ENCODE measurements at regions not wholly inside any gene's neighbourhood (a gene's known extent, or its start where the extent isn't known, plus 50 kb on each side); places are given as distances from the start of the nearest gene placed in this dataset.

- WGBS, 2 donors, result 59 to 70% methylated on average over 6 of the region's 6 CpGs
- Histone ChIP-seq H3K9me3 (no peaks in the 10 kb centered on the region), H3K36me3 (no peaks in the 10 kb centered on the region), H3K27me3 (no peaks in the 10 kb centered on the region), H3K4me1 (no peaks in the 10 kb centered on the region), H3K27ac (no peak overlapping the region), H3K4me3 (no peak overlapping the region)
- intact Hi-C loops (cut with DNase I), result no loop called here
- TF ChIP-seq CTCF (IDR thresholded peaks at IDR 0.05) (no peak), POLR2A (IDR thresholded peaks at IDR 0.05) (no peak)
- DNase-seq, result no peak
Observed at GRCh38 chr15:94631608-94632007, 400.2 kb downstream of the MCTP2 start.

- intact Hi-C loops (cut with DNase I), result no loop called here
- 66 to 79% methylated on average over 6 of the region's 6 CpGs for whole genome bisulfite sequencing, 2 donors
- TF ChIP-seq CTCF (IDR thresholded peaks at IDR 0.05), result no peak
- TF ChIP-seq POLR2A (IDR thresholded peaks at IDR 0.05), result no peak
- Histone ChIP-seq H3K36me3 (no peaks in the 10 kb centered on the region), H3K27ac (no peak overlapping the region), H3K9me3 (no peaks in the 10 kb centered on the region), H3K4me1 (no peaks in the 10 kb centered on the region), H3K27me3 (no peaks in the 10 kb centered on the region), H3K4me3 (no peak overlapping the region)
- DNase-seq, result no peak
Observed at GRCh38 chr15:94638183-94638582, 406.8 kb downstream of the MCTP2 start.

GRCh38 chr15:94639701-94640100 lies 408.3 kb downstream of the MCTP2 start:
- Histone ChIP-seq H3K4me3 (no peak overlapping the region), H3K36me3 (no peaks in the 10 kb centered on the region), H3K27ac (no peak overlapping the region), H3K4me1 (no peaks in the 10 kb centered on the region), H3K9me3 (no peaks in the 10 kb centered on the region), H3K27me3 (no peaks in the 10 kb centered on the region)
- intact Hi-C loops (cut with DNase I), result loop anchor here (10.0 kb wide), 1 partner anchor 55 kb away; no protein-coding TSS in a partner anchor
- WGBS, 2 donors, result 73 to 82% methylated on average over 4 of the region's 4 CpGs
- no peak for DNase-seq
- no peak for TF ChIP-seq CTCF (IDR thresholded peaks at IDR 0.05)
- TF ChIP-seq POLR2A (IDR thresholded peaks at IDR 0.05), result no peak

GRCh38 chr15:94644433-94644832 lies 413.1 kb downstream of the MCTP2 start:
- Histone ChIP-seq H3K4me1 (no peaks in the 10 kb centered on the region), H3K9me3 (no peaks in the 10 kb centered on the region), H3K27me3 (no peaks in the 10 kb centered on the region), H3K27ac (no peak overlapping the region), H3K36me3 (no peaks in the 10 kb centered on the region), H3K4me3 (no peak overlapping the region)
- intact Hi-C loops (cut with DNase I), result loop anchor here (10.0 kb wide), 1 partner anchor 60 kb away; no protein-coding TSS in a partner anchor
- WGBS, 2 donors, result 41 to 50% methylated on average over 1 of the region's 1 CpG
- DNase-seq, result no peak
- no peak for TF ChIP-seq POLR2A (IDR thresholded peaks at IDR 0.05)
- TF ChIP-seq CTCF (IDR thresholded peaks at IDR 0.05), result no peak

- intact Hi-C loops (cut with DNase I), result no loop called here
- H3K27me3 ChIP-seq, result no peaks in the 10 kb centered on the region
- whole genome bisulfite sequencing, 2 donors, result 78 to 87% methylated on average over 6 of the region's 6 CpGs
- no peak overlapping the region for H3K4me3 ChIP-seq
- no peaks in the 10 kb centered on the region for H3K4me1 ChIP-seq
- no peak overlapping the region for H3K27ac ChIP-seq
- no peaks in the 10 kb centered on the region for H3K9me3 ChIP-seq
- no peaks in the 10 kb centered on the region for H3K36me3 ChIP-seq
- TF ChIP-seq CTCF (IDR thresholded peaks at IDR 0.05) (no peak), POLR2A (IDR thresholded peaks at IDR 0.05) (no peak)
- DNase-seq, result no peak
Observed at GRCh38 chr15:94653071-94653470, 421.7 kb downstream of the MCTP2 start.
